ENCODE measurements at regions not wholly inside any gene's neighbourhood (a gene's known extent, or its start where the extent isn't known, plus 50 kb on each side); places are given as distances from the start of the nearest gene placed in this dataset.

- Histone ChIP-seq H3K4me1 (ENCODE audit: control insufficient read depth, insufficient read depth, low read length) (peaks cover 8% of the 10 kb centered on the region), H3K27me3 (ENCODE audit: control insufficient read depth, insufficient read depth, low read length) (peaks cover 5% of the 10 kb centered on the region), H3K4me3 (ENCODE audit: low read length) (no peak overlapping the region), H3K27ac (ENCODE audit: low read length) (no peak overlapping the region), H3K36me3 (ENCODE audit: control insufficient read depth, insufficient read depth, low read length) (no peaks in the 10 kb centered on the region), H3K9me3 (ENCODE audit: control insufficient read depth, low read depth, low read length) (peaks cover 5% of the 10 kb centered on the region)
- no CpG with 5 or more reads among the region's 21 CpGs for WGBS (ENCODE audit: insufficient coverage, low lambda C conversion rate)
- no peak for DNase-seq
Measured at GRCh38 chr7:124130-124949, 68.0 kb upstream of the FAM20C start.

- no peak for DNase-seq
Measured at GRCh38 chr7:125061-125475, 67.3 kb upstream of the FAM20C start.

GRCh38 chr7:125661-126060 lies 66.7 kb upstream of the FAM20C start:
- DNase-seq = no peak
- peaks cover 4% of the 10 kb centered on the region for H3K4me1 ChIP-seq (ENCODE audit: control insufficient read depth, insufficient read depth, low read length)
- H3K4me3 ChIP-seq (ENCODE audit: low read length) = no peak overlapping the region
- H3K9me3 ChIP-seq (ENCODE audit: control insufficient read depth, low read depth, low read length) = peaks cover 2% of the 10 kb centered on the region
- no peaks in the 10 kb centered on the region for H3K36me3 ChIP-seq (ENCODE audit: control insufficient read depth, insufficient read depth, low read length)
- 94% methylated on average over 3 of the region's 8 CpGs for WGBS (ENCODE audit: insufficient coverage, low lambda C conversion rate)
- peaks cover 3% of the 10 kb centered on the region for H3K27me3 ChIP-seq (ENCODE audit: control insufficient read depth, insufficient read depth, low read length)
- no peak overlapping the region for H3K27ac ChIP-seq (ENCODE audit: low read length)

More at GRCh38 chr7:125061-125475, 67.3 kb upstream of the FAM20C start:
- no peak overlapping the region for H3K4me3 ChIP-seq (ENCODE audit: low read length)
- peaks cover 9% of the 10 kb centered on the region for H3K4me1 ChIP-seq (ENCODE audit: control insufficient read depth, insufficient read depth, low read length)
- no peaks in the 10 kb centered on the region for H3K36me3 ChIP-seq (ENCODE audit: control insufficient read depth, insufficient read depth, low read length)
- peaks cover 5% of the 10 kb centered on the region for H3K9me3 ChIP-seq (ENCODE audit: control insufficient read depth, low read depth, low read length)
- H3K27me3 ChIP-seq (ENCODE audit: control insufficient read depth, insufficient read depth, low read length) = peaks cover 5% of the 10 kb centered on the region
- no CpG with 5 or more reads among the region's 14 CpGs for WGBS (ENCODE audit: insufficient coverage, low lambda C conversion rate)
- no peak overlapping the region for H3K27ac ChIP-seq (ENCODE audit: low read length)

- Histone ChIP-seq H3K36me3 (ENCODE audit: control insufficient read depth, insufficient read depth, low read length) (no peaks in the 10 kb centered on the region), H3K27me3 (ENCODE audit: control insufficient read depth, insufficient read depth, low read length) (no peaks in the 10 kb centered on the region), H3K9me3 (ENCODE audit: control insufficient read depth, low read depth, low read length) (peaks cover 2% of the 10 kb centered on the region), H3K4me3 (ENCODE audit: low read length) (no peak overlapping the region), H3K27ac (ENCODE audit: low read length) (no peak overlapping the region), H3K4me1 (ENCODE audit: control insufficient read depth, insufficient read depth, low read length) (peaks cover 4% of the 10 kb centered on the region)
- no peak for DNase-seq
- no CpG with 5 or more reads among the region's 3 CpGs for WGBS (ENCODE audit: insufficient coverage, low lambda C conversion rate)
Measured at GRCh38 chr7:126368-126767, 66.0 kb upstream of the FAM20C start.

GRCh38 chr7:127064-127598 lies 65.2 kb upstream of the FAM20C start:
- Histone ChIP-seq H3K36me3 (ENCODE audit: control insufficient read depth, insufficient read depth, low read length) (no peaks in the 10 kb centered on the region), H3K9me3 (ENCODE audit: control insufficient read depth, low read depth, low read length) (peaks cover 2% of the 10 kb centered on the region), H3K4me1 (ENCODE audit: control insufficient read depth, insufficient read depth, low read length) (peaks cover 11% of the 10 kb centered on the region), H3K27me3 (ENCODE audit: control insufficient read depth, insufficient read depth, low read length) (no peaks in the 10 kb centered on the region), H3K27ac (ENCODE audit: low read length) (no peak overlapping the region), H3K4me3 (ENCODE audit: low read length) (no peak overlapping the region)
- no CpG with 5 or more reads among the region's 14 CpGs for WGBS (ENCODE audit: insufficient coverage, low lambda C conversion rate)
- DNase-seq = no peak

- Histone ChIP-seq H3K36me3 (ENCODE audit: control insufficient read depth, insufficient read depth, low read length) (no peaks in the 10 kb centered on the region), H3K9me3 (ENCODE audit: control insufficient read depth, low read depth, low read length) (peaks cover 2% of the 10 kb centered on the region), H3K27ac (ENCODE audit: low read length) (no peak overlapping the region), H3K4me3 (ENCODE audit: low read length) (no peak overlapping the region), H3K27me3 (ENCODE audit: control insufficient read depth, insufficient read depth, low read length) (no peaks in the 10 kb centered on the region), H3K4me1 (ENCODE audit: control insufficient read depth, insufficient read depth, low read length) (peaks cover 11% of the 10 kb centered on the region)
- DNase-seq = no peak
- WGBS (ENCODE audit: insufficient coverage, low lambda C conversion rate) = no CpG with 5 or more reads among the region's 23 CpGs
Measured at GRCh38 chr7:128171-129080, 63.9 kb upstream of the FAM20C start.

GRCh38 chr7:129366-130221 lies 62.8 kb upstream of the FAM20C start:
- no peaks in the 10 kb centered on the region for H3K36me3 ChIP-seq (ENCODE audit: control insufficient read depth, insufficient read depth, low read length)
- peaks cover 2% of the 10 kb centered on the region for H3K9me3 ChIP-seq (ENCODE audit: control insufficient read depth, low read depth, low read length)
- no peaks in the 10 kb centered on the region for H3K27me3 ChIP-seq (ENCODE audit: control insufficient read depth, insufficient read depth, low read length)
- no peak for DNase-seq
- 80% methylated on average over 1 of the region's 22 CpGs for WGBS (ENCODE audit: insufficient coverage, low lambda C conversion rate)
- H3K4me3 ChIP-seq (ENCODE audit: low read length) = no peak overlapping the region
- peaks cover 18% of the 10 kb centered on the region for H3K4me1 ChIP-seq (ENCODE audit: control insufficient read depth, insufficient read depth, low read length)
- no peak overlapping the region for H3K27ac ChIP-seq (ENCODE audit: low read length)

GRCh38 chr7:130222-130572 lies 62.2 kb upstream of the FAM20C start:
- Histone ChIP-seq H3K36me3 (ENCODE audit: control insufficient read depth, insufficient read depth, low read length) (no peaks in the 10 kb centered on the region), H3K4me1 (ENCODE audit: control insufficient read depth, insufficient read depth, low read length) (peaks cover 24% of the 10 kb centered on the region), H3K27ac (ENCODE audit: low read length) (no peak overlapping the region), H3K4me3 (ENCODE audit: low read length) (no peak overlapping the region), H3K27me3 (ENCODE audit: control insufficient read depth, insufficient read depth, low read length) (no peaks in the 10 kb centered on the region), H3K9me3 (ENCODE audit: control insufficient read depth, low read depth, low read length) (peaks cover 2% of the 10 kb centered on the region)
- WGBS (ENCODE audit: insufficient coverage, low lambda C conversion rate) = 50% methylated on average over 1 of the region's 7 CpGs
- DNase-seq = no peak

- Histone ChIP-seq H3K9me3 (ENCODE audit: control insufficient read depth, low read depth, low read length) (peaks cover 2% of the 10 kb centered on the region), H3K27ac (ENCODE audit: low read length) (no peak overlapping the region), H3K27me3 (ENCODE audit: control insufficient read depth, insufficient read depth, low read length) (no peaks in the 10 kb centered on the region), H3K4me1 (ENCODE audit: control insufficient read depth, insufficient read depth, low read length) (peaks cover 27% of the 10 kb centered on the region), H3K36me3 (ENCODE audit: control insufficient read depth, insufficient read depth, low read length) (no peaks in the 10 kb centered on the region), H3K4me3 (ENCODE audit: low read length) (no peak overlapping the region)
- no peak for DNase-seq
- no CpG with 5 or more reads among the region's 19 CpGs for WGBS (ENCODE audit: insufficient coverage, low lambda C conversion rate)
Measured at GRCh38 chr7:130875-131780, 61.2 kb upstream of the FAM20C start.
